RKO (cell line): ENCODE measurements at regions not wholly inside any gene's neighbourhood (a gene's known extent, or its start where the extent isn't known, plus 50 kb on each side); places are given as distances from the start of the nearest gene placed in this dataset.
"Not testable (repeated sequence)": the region's sequence is repeated elsewhere in the genome, so short reads cannot be mapped to it uniquely, and the experiment has no call there.

Experiments
- DNase-seq: peaks from one replicate; pipeline ENCODE4 v3.0.0-alpha.2; 2016; ENCODE audit warnings: low spot score

GRCh38 chr9:31958572-31958971 lies 425.9 kb upstream of the ACO1 start:
- no peak for DNase-seq

DNA sequence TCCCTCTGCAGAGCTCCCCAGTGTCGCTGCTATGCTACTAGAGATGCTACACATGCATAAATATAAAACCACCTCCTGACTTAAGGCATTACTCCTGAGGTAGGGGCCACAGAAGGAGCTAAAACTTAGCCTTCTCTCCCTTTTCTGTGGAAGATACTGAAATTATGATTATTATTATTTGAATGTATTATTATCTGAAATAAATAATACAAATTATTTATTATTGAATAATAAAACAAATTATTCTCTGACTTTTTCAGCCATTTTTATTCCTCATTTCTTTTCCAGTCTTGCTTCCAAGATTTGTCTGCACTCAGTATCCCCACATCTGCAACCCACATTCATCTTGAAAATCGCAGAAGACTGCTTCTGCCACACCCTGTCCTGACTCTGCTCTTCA lies 414.9 kb upstream of the ACO1 start:
- DNase-seq = no peak

- no peak for DNase-seq
These were observed 400.5 kb upstream of the ACO1 start for GRCh38 chr9:31983895-31984294.

GRCh38 chr9:31996331-31996730 lies 388.1 kb upstream of the ACO1 start:
- peak; percentile 6 for DNase-seq

GRCh38 chr9:32004431-32005076 lies 379.9 kb upstream of the ACO1 start:
- DNase-seq = no peak

GRCh38 chr9:32010322-32010721 lies 374.1 kb upstream of the ACO1 start:
- no peak for DNase-seq

DNA sequence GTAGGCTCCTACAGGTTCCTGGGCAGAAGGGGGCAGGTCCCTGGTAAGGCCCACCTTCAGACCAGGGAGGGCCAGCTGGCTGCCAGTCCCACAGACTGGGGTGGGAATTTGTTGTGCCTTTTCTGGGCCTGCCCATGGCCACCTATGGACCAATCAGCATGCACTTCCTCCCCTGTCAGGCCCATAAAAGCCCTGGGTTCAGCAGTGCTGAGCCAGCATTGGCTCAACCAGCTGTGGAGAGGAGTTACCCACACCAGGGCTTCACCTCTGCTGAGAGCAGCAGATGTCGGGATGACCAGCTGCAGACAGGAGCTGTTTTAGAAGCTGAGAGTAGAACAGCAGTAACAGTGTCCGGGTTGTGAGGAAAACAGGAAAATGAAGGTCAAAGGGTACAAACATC lies 373.4 kb upstream of the ACO1 start:
- DNase-seq = no peak

DNA sequence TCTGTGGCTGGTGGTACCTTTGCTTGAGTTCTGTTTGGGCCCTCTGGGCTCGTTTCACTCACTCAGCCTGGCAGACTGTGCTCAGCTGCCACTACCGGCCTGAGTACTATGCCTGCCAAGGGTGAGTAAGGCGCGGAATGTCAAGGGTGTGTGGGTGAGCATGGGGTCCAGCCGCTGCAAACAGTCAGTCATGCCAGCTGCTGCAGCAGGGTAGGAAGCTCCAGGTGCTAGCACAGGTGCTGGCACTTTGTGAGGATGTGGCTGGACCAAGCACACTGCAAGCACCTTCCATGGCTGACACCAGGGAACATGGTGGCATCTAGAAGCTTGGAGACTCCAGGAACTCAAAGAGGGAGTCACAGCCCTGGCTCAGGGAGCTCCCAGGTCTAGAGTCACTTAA lies 368.6 kb upstream of the ACO1 start:
- no peak for DNase-seq

GRCh38 chr9:32045513-32045912 lies 338.9 kb upstream of the ACO1 start:
- no peak for DNase-seq

GRCh38 chr9:32067261-32067660 lies 317.2 kb upstream of the ACO1 start:
- no peak for DNase-seq

DNA sequence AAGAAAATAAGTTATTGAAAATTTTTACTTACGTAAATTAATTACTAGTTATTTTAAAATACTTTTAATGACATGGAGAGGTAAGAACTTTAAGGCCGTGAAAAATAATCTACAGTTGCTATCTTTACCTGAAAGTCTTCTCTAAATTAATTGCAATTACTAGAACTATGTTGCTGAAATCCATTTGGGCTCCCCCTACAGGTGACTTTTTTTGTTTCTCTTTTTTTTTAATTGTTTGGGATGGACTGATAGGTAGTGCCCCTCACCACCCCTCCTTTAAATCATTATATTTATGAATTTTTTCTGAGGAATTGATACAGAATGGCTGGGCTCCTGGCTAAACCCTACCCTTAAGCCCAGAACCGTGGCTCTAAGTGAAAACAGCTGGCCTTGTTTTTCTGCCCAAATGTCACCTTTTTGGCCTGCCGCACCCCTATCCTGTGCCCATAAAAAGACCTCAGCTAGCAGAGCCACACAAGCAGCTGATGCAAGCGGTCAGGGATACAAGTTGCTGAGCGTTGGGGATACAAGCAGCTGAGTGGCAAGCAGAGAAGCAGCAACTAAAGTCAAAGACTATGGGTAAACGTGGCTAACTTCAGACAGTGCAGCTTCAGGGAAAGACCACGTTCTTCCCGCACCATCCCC lies 315.2 kb upstream of the ACO1 start:
- DNase-seq = peak; percentile 15

DNA sequence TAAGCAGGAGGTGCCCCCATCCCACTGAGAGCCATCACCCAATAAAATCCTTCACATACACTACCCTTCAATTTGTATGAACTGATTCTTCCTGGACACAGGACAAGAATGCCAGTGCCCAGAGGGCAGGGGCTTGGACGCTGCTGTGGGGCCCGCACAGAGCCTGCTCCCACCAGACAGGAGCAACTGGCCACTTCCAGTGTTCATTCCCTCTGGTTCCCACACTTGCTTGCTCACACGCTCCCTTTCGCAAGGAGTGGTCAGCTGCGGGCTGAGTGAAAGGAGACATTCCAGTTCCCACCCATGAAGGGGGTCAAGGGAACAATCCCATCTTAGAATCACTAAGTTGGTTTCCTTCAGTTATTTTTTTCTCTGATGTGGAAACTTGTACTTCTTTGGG lies 314.5 kb upstream of the ACO1 start:
- no peak for DNase-seq

- no peak for DNase-seq
These were observed 311.9 kb upstream of the ACO1 start for GRCh38 chr9:32072570-32072969.

DNA sequence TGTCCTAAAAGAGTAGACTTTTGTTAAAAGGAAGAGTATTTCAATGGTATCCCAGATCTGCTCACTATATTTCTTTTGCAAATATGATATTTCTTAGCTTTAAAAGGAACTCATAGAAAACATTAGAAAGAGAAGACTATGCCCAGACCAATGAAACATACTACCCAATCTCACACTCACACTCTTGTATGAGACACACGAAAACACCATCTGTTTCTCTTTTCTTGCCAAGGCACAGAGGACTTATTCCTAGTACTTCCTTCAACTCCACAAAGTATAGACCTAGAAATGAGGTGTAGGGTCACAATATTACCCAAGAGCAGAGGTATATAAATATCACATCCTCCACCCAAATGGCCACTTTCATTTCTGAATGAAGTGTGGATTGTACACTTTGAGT lies 292.4 kb upstream of the ACO1 start:
- DNase-seq = no peak

GRCh38 chr9:32117291-32117690 lies 267.2 kb upstream of the ACO1 start:
- DNase-seq = no peak

DNA sequence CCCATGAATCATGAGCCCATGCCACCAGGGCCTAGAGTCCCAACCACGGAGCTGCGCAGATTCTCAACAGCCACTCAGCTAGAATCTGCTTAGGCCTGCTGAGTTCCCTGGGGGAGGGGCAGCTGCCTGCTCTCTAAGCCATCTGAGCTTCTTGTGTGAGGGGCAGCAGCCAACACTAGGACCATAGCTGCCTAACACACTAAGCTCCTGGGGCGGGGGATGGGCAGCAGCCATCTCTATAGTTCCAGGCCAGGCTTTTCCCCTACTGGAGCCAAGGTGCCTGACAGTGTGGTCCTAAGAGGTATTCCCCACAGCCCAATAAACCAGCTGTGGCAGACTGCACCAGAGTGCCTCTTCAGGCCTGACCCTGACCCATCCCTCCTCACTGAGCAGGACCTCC lies 255.9 kb upstream of the ACO1 start:
- DNase-seq = no peak

GRCh38 chr9:32130709-32131108 lies 253.7 kb upstream of the ACO1 start:
- not testable (repeated sequence) for DNase-seq

- peak; percentile 52 for DNase-seq
These were observed 247.6 kb upstream of the ACO1 start for GRCh38 chr9:32136700-32137339.

DNA sequence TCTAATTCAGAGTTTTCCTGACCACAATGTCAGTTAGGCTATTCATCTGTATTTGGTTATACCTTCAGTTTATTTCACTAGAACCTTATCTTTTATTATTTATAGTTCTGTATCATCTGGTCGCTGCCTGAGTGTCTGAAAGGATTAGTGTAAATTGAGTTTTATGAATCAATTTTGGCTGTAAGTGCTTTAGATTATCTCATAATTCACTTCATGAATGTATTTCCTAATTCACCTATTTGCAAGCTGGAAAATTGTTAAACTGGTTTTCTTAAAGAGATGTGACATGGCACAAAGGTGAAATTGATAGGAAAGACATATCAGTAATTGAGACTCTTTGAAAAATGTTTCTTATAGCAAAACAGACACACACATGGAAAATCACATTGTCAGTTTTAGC lies 242.4 kb upstream of the ACO1 start:
- no peak for DNase-seq

- DNase-seq = not testable (repeated sequence)
These were observed 235.9 kb upstream of the ACO1 start for GRCh38 chr9:32148553-32148952.

- no peak for DNase-seq
These were observed 223.2 kb upstream of the ACO1 start for GRCh38 chr9:32161209-32161608.

DNA sequence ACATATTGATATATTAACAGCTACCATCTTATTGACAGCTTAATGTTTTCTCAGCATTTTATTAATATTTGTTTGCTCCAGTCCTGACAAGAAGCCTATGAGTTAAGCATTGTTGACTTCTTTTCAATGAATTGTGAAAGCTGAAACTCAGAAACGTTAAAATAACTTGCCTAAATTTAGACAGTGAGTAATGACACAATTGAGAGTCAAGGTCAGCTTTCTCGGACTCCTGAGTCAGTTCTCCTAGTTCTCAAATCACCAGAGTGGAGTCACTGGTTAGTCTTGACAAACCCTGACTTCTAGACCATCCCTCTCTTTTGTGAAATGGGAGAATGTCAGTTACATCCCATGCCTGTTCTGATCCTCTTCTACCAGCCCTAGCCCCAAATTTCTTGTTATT lies 222.7 kb upstream of the ACO1 start:
- no peak for DNase-seq

- not testable (repeated sequence) for DNase-seq
These were observed 218.1 kb upstream of the ACO1 start for GRCh38 chr9:32166316-32166715.

DNA sequence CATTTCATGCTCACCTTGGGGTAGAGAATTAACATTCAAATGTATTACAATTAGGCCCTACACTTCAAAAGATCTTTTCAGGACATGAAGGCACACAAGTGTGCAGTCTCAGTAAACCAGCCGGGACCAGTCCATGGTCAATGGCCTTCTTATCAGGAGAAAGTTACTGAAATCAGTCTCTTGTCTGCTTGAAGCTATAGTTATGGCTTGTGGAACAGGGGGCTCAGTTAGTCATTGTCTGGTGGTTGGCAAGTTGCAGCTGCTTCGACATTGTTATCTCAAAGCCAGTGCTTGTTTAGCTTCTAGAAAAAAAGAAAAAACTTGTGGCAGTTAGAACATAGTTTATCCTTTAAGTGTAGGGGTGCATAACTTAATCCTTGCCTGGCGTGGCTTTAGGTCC lies 213.1 kb upstream of the ACO1 start:
- no peak for DNase-seq
